HEK293 (cell line): ENCODE measurements at regions not wholly inside any gene's neighbourhood (a gene's known extent, or its start where the extent isn't known, plus 50 kb on each side); places are given as distances from the start of the nearest gene placed in this dataset.

Experiments used
- CTCF ChIA-PET: fragments of 350-600 bp; formaldehyde crosslinking; extraction: SDS; loops from one replicate; lab custom pipeline; 2021; ENCODE audit warnings: antibody characterized with exemption; lab: Yijun Ruan, JAX
- POLR2A ChIA-PET: fragments of 300-600 bp; formaldehyde crosslinking; extraction: SDS; loops from one replicate; lab custom pipeline; 2020; ENCODE audit warnings: antibody characterized with exemption, inconsistent platforms; lab: Yijun Ruan, JAX
- H3K27ac ChIP-seq: fragments of 200-500 bp; sonication (Bioruptor generic); 2 replicates; pipeline ENCODE4 v1.5.1; 2014; ENCODE audit warnings: low read depth, low read length, control low read depth, inconsistent platforms; ENCODE audit errors: extremely low read depth
- H3K36me3 ChIP-seq, 2 experiments: fragments of 200-500 bp in 1 of 2; sonication (Bioruptor generic) in 1 of 2; 1 replicate in 1 of 2; 2 replicates in 1 of 2; pipeline ENCODE4 v1.5.1; 2014 to 2017; ENCODE audit warnings: inconsistent platforms in 2 of 2, low read length in 2 of 2; ENCODE audit not compliant: control insufficient read depth in 2 of 2, insufficient read depth in 1 of 2
- H3K4me1 ChIP-seq: fragments of 200-500 bp; sonication (Bioruptor generic); 2 replicates; pipeline ENCODE4 v1.5.1; 2014; ENCODE audit warnings: mild to moderate bottlenecking, low read length, inconsistent platforms; ENCODE audit not compliant: control insufficient read depth, insufficient read depth
- H3K4me3 ChIP-seq: 2 replicates; pipeline ENCODE4 v1.5.1; 2011; ENCODE audit warnings: low read depth, mild to moderate bottlenecking, control low read depth, low read length, moderate library complexity
- H3K9me3 ChIP-seq: fragments of 200-500 bp; sonication (Bioruptor generic); 2 replicates; pipeline ENCODE4 v1.5.1; 2014; ENCODE audit warnings: low read depth, low read length, inconsistent platforms; ENCODE audit not compliant: control insufficient read depth, insufficient read depth
- REPIN1 ChIP-seq: fragments of 450-650 bp; formaldehyde crosslinking; IDR thresholded peaks from 2 replicates; pipeline ENCODE4 v1.5.1; 2017; ENCODE audit warnings: missing biosample characterization, missing genetic modification characterization, low read depth
- SP3 ChIP-seq: fragments of 450-650 bp; formaldehyde crosslinking; IDR thresholded peaks from 2 replicates; pipeline ENCODE4 v1.5.1; 2016; ENCODE audit warnings: missing biosample characterization, missing genetic modification characterization
- TRIM28 ChIP-seq: IDR thresholded peaks from 2 replicates; pipeline ENCODE4 v1.6.1; 2011; ENCODE audit warnings: low read length, control low read depth, borderline replicate concordance
- ZBTB11 ChIP-seq: fragments of 450-650 bp; formaldehyde crosslinking; conservative IDR thresholded peaks from 2 replicates; pipeline ENCODE4 v1.5.1; 2016; ENCODE audit warnings: low read depth, missing biosample characterization, missing genetic modification characterization
- ZBTB21 ChIP-seq: fragments of 450-650 bp; formaldehyde crosslinking; IDR thresholded peaks from 2 replicates; pipeline ENCODE4 v1.5.1; 2017; ENCODE audit warnings: missing biosample characterization, missing genetic modification characterization
- ZBTB6 ChIP-seq: fragments of 450-650 bp; formaldehyde crosslinking; IDR thresholded peaks from 2 replicates; pipeline ENCODE4 v1.5.1; 2017; ENCODE audit warnings: missing biosample characterization, missing genetic modification characterization
- ZFP69B ChIP-seq: fragments of 450-650 bp; formaldehyde crosslinking; IDR thresholded peaks from 2 replicates; pipeline ENCODE4 v1.5.1; 2016; ENCODE audit warnings: missing biosample characterization, missing genetic modification characterization
- ZNF121 ChIP-seq: fragments of 450-650 bp; formaldehyde crosslinking; IDR thresholded peaks from 2 replicates; pipeline ENCODE4 v1.5.1; 2016; ENCODE audit warnings: missing biosample characterization, missing genetic modification characterization
- ZNF266 ChIP-seq: fragments of 450-650 bp; formaldehyde crosslinking; IDR thresholded peaks from 2 replicates; pipeline ENCODE4 v1.5.1; 2016; ENCODE audit warnings: missing biosample characterization, missing genetic modification characterization, low read depth
- ZNF366 ChIP-seq: fragments of 450-650 bp; formaldehyde crosslinking; conservative IDR thresholded peaks from 2 replicates; pipeline ENCODE4 v1.5.1; 2016; ENCODE audit warnings: missing biosample characterization, missing genetic modification characterization
- TF ChIP-seq, protein P1 (sequence below): fragments of 450-650 bp; formaldehyde crosslinking; IDR thresholded peaks from 2 replicates; pipeline ENCODE4 v1.5.1; 2017; ENCODE audit warnings: missing biosample characterization, missing genetic modification characterization
- TF ChIP-seq, protein P2 (sequence below): fragments of 450-650 bp; formaldehyde crosslinking; IDR thresholded peaks from 2 replicates; pipeline ENCODE4 v1.5.1; 2016; ENCODE audit warnings: missing biosample characterization, missing genetic modification characterization
- TF ChIP-seq, protein P3 (sequence below): fragments of 450-650 bp; formaldehyde crosslinking; IDR thresholded peaks from 2 replicates; pipeline ENCODE4 v1.5.1; 2016; ENCODE audit warnings: missing biosample characterization, missing genetic modification characterization

GRCh38 chr4:100261346-100261745 is 71.1 kb upstream of the DDIT4L start:
- H3K4me3 ChIP-seq: no peak overlapping the region
- no peaks in the 10 kb centered on the region for H3K4me1 ChIP-seq
- POLR2A ChIA-PET: no interaction called here
- no peaks in the 10 kb centered on the region for H3K9me3 ChIP-seq
- H3K36me3 ChIP-seq: no peaks in the 10 kb centered on the region
- CTCF ChIA-PET: no interaction called here
- TF ChIP-seq, protein P1, sequence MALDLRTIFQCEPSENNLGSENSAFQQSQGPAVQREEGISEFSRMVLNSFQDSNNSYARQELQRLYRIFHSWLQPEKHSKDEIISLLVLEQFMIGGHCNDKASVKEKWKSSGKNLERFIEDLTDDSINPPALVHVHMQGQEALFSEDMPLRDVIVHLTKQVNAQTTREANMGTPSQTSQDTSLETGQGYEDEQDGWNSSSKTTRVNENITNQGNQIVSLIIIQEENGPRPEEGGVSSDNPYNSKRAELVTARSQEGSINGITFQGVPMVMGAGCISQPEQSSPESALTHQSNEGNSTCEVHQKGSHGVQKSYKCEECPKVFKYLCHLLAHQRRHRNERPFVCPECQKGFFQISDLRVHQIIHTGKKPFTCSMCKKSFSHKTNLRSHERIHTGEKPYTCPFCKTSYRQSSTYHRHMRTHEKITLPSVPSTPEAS (tag by site-specific recombination): no peak
- TF ChIP-seq ZBTB6 (tag by site-specific recombination) (no peak), TRIM28 (no peak), REPIN1 (tag by site-specific recombination) (no peak)
- H3K27ac ChIP-seq: no peak overlapping the region

- no peak overlapping the region for H3K27ac ChIP-seq
- no peak for TF ChIP-seq ZBTB21 (tag by site-specific recombination)
- no peak for TF ChIP-seq SP3 (tag by site-specific recombination)
- TF ChIP-seq, protein P2, sequence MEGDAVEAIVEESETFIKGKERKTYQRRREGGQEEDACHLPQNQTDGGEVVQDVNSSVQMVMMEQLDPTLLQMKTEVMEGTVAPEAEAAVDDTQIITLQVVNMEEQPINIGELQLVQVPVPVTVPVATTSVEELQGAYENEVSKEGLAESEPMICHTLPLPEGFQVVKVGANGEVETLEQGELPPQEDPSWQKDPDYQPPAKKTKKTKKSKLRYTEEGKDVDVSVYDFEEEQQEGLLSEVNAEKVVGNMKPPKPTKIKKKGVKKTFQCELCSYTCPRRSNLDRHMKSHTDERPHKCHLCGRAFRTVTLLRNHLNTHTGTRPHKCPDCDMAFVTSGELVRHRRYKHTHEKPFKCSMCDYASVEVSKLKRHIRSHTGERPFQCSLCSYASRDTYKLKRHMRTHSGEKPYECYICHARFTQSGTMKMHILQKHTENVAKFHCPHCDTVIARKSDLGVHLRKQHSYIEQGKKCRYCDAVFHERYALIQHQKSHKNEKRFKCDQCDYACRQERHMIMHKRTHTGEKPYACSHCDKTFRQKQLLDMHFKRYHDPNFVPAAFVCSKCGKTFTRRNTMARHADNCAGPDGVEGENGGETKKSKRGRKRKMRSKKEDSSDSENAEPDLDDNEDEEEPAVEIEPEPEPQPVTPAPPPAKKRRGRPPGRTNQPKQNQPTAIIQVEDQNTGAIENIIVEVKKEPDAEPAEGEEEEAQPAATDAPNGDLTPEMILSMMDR (tag by site-specific recombination): no peak
- TF ChIP-seq ZNF121: no peak
- TF ChIP-seq, protein P3, sequence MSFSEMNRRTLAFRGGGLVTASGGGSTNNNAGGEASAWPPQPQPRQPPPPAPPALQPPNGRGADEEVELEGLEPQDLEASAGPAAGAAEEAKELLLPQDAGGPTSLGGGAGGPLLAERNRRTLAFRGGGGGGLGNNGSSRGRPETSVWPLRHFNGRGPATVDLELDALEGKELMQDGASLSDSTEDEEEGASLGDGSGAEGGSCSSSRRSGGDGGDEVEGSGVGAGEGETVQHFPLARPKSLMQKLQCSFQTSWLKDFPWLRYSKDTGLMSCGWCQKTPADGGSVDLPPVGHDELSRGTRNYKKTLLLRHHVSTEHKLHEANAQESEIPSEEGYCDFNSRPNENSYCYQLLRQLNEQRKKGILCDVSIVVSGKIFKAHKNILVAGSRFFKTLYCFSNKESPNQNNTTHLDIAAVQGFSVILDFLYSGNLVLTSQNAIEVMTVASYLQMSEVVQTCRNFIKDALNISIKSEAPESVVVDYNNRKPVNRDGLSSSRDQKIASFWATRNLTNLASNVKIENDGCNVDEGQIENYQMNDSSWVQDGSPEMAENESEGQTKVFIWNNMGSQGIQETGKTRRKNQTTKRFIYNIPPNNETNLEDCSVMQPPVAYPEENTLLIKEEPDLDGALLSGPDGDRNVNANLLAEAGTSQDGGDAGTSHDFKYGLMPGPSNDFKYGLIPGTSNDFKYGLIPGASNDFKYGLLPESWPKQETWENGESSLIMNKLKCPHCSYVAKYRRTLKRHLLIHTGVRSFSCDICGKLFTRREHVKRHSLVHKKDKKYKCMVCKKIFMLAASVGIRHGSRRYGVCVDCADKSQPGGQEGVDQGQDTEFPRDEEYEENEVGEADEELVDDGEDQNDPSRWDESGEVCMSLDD (tag by site-specific recombination): no peak
- TF ChIP-seq ZBTB11 (tag by site-specific recombination): no peak
- TF ChIP-seq ZNF266: no peak
- TF ChIP-seq ZFP69B (tag by site-specific recombination): no peak
- no peak for TF ChIP-seq ZNF366 (tag by site-specific recombination)
- H3K4me3 ChIP-seq: no peak overlapping the region
- POLR2A ChIA-PET: no interaction called here
- CTCF ChIA-PET: no interaction called here
- no peaks in the 10 kb centered on the region for H3K36me3 ChIP-seq
- H3K9me3 ChIP-seq: no peaks in the 10 kb centered on the region
- H3K4me1 ChIP-seq: no peaks in the 10 kb centered on the region
These were observed 68.4 kb upstream of the DDIT4L start for GRCh38 chr4:100258675-100259074.
